Upper lobe of left lung (tissue), 4 donors: ENCODE measurements at regions not wholly inside any gene's neighbourhood (a gene's known extent, or its start where the extent isn't known, plus 50 kb on each side); places are given as distances from the start of the nearest gene placed in this dataset.

Experiments
- POLR2A ChIP-seq, 4 donors: fragments of 450-650 bp; IDR thresholded peaks; one replicate each; pipeline ENCODE4 v1.5.1; 2016 to 2017; ENCODE audit warnings: antibody characterized with exemption in 4 of 4, mild to moderate bottlenecking in 2 of 4
- TF ChIP-seq, protein P1 (sequence below), 6 experiments: fragments of 450-650 bp in 4 of 6; fragments of 200-600 bp in 2 of 6; sonication (generic) in 2 of 6; IDR thresholded peaks; one replicate each; pipeline ENCODE4 v1.5.1; 2016 to 2019; ENCODE audit warnings: antibody characterized with exemption in 6 of 6

DNA sequence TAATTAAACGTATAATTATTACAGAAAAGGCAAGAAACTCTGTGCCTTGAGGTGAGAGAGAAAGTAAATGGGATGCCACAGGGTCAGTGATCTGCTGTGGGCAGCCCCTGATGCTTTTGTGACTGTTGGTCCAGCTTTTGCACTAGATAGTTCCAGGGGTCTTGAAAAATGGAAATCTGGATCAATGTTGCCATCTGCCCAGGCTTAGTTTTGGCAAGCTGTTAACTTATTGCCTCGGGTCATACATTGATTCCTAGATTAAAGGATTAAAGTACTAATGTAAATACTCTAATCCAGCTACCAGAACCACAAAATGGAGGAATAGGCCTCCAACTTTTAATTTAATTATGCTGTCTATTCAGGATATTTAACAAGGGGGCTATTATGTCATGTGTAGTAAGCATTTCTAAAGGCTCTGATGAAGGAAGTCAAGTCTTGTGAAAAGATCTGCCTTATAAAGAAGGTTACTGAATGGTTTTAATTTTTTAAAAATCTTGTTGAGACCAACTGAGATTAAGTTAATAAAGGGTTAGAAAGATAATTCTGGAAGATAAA is 376.0 kb upstream of the HS3ST5 start:
- TF ChIP-seq, protein P1, sequence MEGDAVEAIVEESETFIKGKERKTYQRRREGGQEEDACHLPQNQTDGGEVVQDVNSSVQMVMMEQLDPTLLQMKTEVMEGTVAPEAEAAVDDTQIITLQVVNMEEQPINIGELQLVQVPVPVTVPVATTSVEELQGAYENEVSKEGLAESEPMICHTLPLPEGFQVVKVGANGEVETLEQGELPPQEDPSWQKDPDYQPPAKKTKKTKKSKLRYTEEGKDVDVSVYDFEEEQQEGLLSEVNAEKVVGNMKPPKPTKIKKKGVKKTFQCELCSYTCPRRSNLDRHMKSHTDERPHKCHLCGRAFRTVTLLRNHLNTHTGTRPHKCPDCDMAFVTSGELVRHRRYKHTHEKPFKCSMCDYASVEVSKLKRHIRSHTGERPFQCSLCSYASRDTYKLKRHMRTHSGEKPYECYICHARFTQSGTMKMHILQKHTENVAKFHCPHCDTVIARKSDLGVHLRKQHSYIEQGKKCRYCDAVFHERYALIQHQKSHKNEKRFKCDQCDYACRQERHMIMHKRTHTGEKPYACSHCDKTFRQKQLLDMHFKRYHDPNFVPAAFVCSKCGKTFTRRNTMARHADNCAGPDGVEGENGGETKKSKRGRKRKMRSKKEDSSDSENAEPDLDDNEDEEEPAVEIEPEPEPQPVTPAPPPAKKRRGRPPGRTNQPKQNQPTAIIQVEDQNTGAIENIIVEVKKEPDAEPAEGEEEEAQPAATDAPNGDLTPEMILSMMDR (IDR thresholded peaks at IDR 0.05), result no peak
- TF ChIP-seq POLR2A (IDR thresholded peaks at IDR 0.05), result no peak
